HEK293 (cell line): ENCODE measurements at regions not wholly inside any gene's neighbourhood (a gene's known extent, or its start where the extent isn't known, plus 50 kb on each side); places are given as distances from the start of the nearest gene placed in this dataset.

ENCODE experiments used
- CTCF ChIA-PET: fragments of 350-600 bp; formaldehyde crosslinking; extraction: SDS; loops from one replicate; lab custom pipeline; 2021; ENCODE audit warnings: antibody characterized with exemption; lab: Yijun Ruan, JAX
- POLR2A ChIA-PET: fragments of 300-600 bp; formaldehyde crosslinking; extraction: SDS; loops from one replicate; lab custom pipeline; 2020; ENCODE audit warnings: antibody characterized with exemption, inconsistent platforms; lab: Yijun Ruan, JAX
- H3K27ac ChIP-seq: fragments of 200-500 bp; sonication (Bioruptor generic); 2 replicates; pipeline ENCODE4 v1.5.1; 2014; ENCODE audit warnings: low read depth, low read length, control low read depth, inconsistent platforms; ENCODE audit errors: extremely low read depth
- H3K36me3 ChIP-seq, 2 experiments: fragments of 200-500 bp in 1 of 2; sonication (Bioruptor generic) in 1 of 2; 1 replicate in 1 of 2; 2 replicates in 1 of 2; pipeline ENCODE4 v1.5.1; 2014 to 2017; ENCODE audit warnings: inconsistent platforms in 2 of 2, low read length in 2 of 2; ENCODE audit not compliant: control insufficient read depth in 2 of 2, insufficient read depth in 1 of 2
- H3K4me1 ChIP-seq: fragments of 200-500 bp; sonication (Bioruptor generic); 2 replicates; pipeline ENCODE4 v1.5.1; 2014; ENCODE audit warnings: mild to moderate bottlenecking, low read length, inconsistent platforms; ENCODE audit not compliant: control insufficient read depth, insufficient read depth
- H3K4me3 ChIP-seq: 2 replicates; pipeline ENCODE4 v1.5.1; 2011; ENCODE audit warnings: low read depth, mild to moderate bottlenecking, control low read depth, low read length, moderate library complexity
- H3K9me3 ChIP-seq: fragments of 200-500 bp; sonication (Bioruptor generic); 2 replicates; pipeline ENCODE4 v1.5.1; 2014; ENCODE audit warnings: low read depth, low read length, inconsistent platforms; ENCODE audit not compliant: control insufficient read depth, insufficient read depth
- BCL11A ChIP-seq: fragments of 450-650 bp; formaldehyde crosslinking; IDR thresholded peaks from 2 replicates; pipeline ENCODE4 v1.5.1; 2016; ENCODE audit warnings: low read depth, missing biosample characterization, missing genetic modification characterization
- GLI2 ChIP-seq: fragments of 450-650 bp; formaldehyde crosslinking; IDR thresholded peaks from 2 replicates; pipeline ENCODE4; 2017; ENCODE audit warnings: missing biosample characterization, missing genetic modification characterization, low read depth, borderline replicate concordance
- HOXD13 ChIP-seq: sonication (generic); formaldehyde crosslinking; IDR thresholded peaks from 2 replicates; pipeline ENCODE4 v1.8.0; 2022; ENCODE audit warnings: missing genetic modification reagents, borderline replicate concordance
- KLF16 ChIP-seq: fragments of 450-650 bp; formaldehyde crosslinking; IDR thresholded peaks from 2 replicates; pipeline ENCODE4 v1.5.1; 2017; ENCODE audit warnings: missing biosample characterization, missing genetic modification characterization
- MYNN ChIP-seq: fragments of 450-650 bp; formaldehyde crosslinking; IDR thresholded peaks from 2 replicates; pipeline ENCODE4 v1.5.1; 2016; ENCODE audit warnings: missing biosample characterization, missing genetic modification characterization, borderline replicate concordance
- OVOL3 ChIP-seq: fragments of 450-650 bp; formaldehyde crosslinking; IDR thresholded peaks from 2 replicates; pipeline ENCODE4 v1.5.1; 2016; ENCODE audit warnings: missing biosample characterization, missing genetic modification characterization
- SCRT1 ChIP-seq: fragments of 450-650 bp; formaldehyde crosslinking; IDR thresholded peaks from 2 replicates; pipeline ENCODE4 v1.5.1; 2016; ENCODE audit warnings: missing biosample characterization, missing genetic modification characterization, borderline replicate concordance
- SETDB1 ChIP-seq: IDR thresholded peaks from one replicate; pipeline ENCODE4 v1.6.1; 2017; ENCODE audit warnings: mild to moderate bottlenecking, low read length, moderate library complexity, mixed read lengths; ENCODE audit not compliant: insufficient read length
- ZFP37 ChIP-seq: fragments of 450-650 bp; formaldehyde crosslinking; IDR thresholded peaks from 2 replicates; pipeline ENCODE4 v1.5.1; 2016; ENCODE audit warnings: missing biosample characterization, missing genetic modification characterization
- ZFP41 ChIP-seq: fragments of 450-650 bp; formaldehyde crosslinking; IDR thresholded peaks from 2 replicates; pipeline ENCODE4 v1.5.1; 2016; ENCODE audit warnings: missing biosample characterization, missing genetic modification characterization, borderline replicate concordance
- ZNF426 ChIP-seq: fragments of 450-650 bp; formaldehyde crosslinking; IDR thresholded peaks from 2 replicates; pipeline ENCODE4 v1.5.1; 2017; ENCODE audit warnings: missing biosample characterization, missing genetic modification characterization, mild to moderate bottlenecking, inconsistent platforms, moderate library complexity
- ZNF48 ChIP-seq: fragments of 450-650 bp; formaldehyde crosslinking; IDR thresholded peaks from 2 replicates; pipeline ENCODE4 v1.5.1; 2016; ENCODE audit warnings: missing biosample characterization, missing genetic modification characterization
- ZNF558 ChIP-seq: fragments of 450-650 bp; formaldehyde crosslinking; IDR thresholded peaks from 2 replicates; pipeline ENCODE4 v1.5.1; 2016; ENCODE audit warnings: missing biosample characterization, missing genetic modification characterization
- ZNF623 ChIP-seq: fragments of 450-650 bp; formaldehyde crosslinking; IDR thresholded peaks from 2 replicates; pipeline ENCODE4 v1.5.1; 2016; ENCODE audit warnings: missing biosample characterization, missing genetic modification characterization
- ZNF677 ChIP-seq: fragments of 450-650 bp; IDR thresholded peaks from 2 replicates; pipeline ENCODE4 v1.5.0; 2018; ENCODE audit warnings: missing biosample characterization, mild to moderate bottlenecking, missing genetic modification characterization, moderate library complexity
- ZNF747 ChIP-seq: fragments of 450-650 bp; formaldehyde crosslinking; IDR thresholded peaks from 2 replicates; pipeline ENCODE4 v1.5.1; 2016; ENCODE audit warnings: missing biosample characterization, missing genetic modification characterization
- ZNF837 ChIP-seq: fragments of 450-650 bp; formaldehyde crosslinking; IDR thresholded peaks from 2 replicates; pipeline ENCODE4 v1.5.1; 2016; ENCODE audit warnings: missing biosample characterization, missing genetic modification characterization
- ZSCAN23 ChIP-seq: fragments of 450-650 bp; formaldehyde crosslinking; IDR thresholded peaks from 2 replicates; pipeline ENCODE4 v1.5.1; 2016; ENCODE audit warnings: missing biosample characterization, missing genetic modification characterization
- TF ChIP-seq, protein P1 (sequence below): fragments of 450-650 bp; formaldehyde crosslinking; IDR thresholded peaks from 2 replicates; pipeline ENCODE4 v1.5.1; 2016; ENCODE audit warnings: missing biosample characterization, missing genetic modification characterization
- TF ChIP-seq, protein P2 (sequence below): fragments of 450-650 bp; formaldehyde crosslinking; IDR thresholded peaks from 2 replicates; pipeline ENCODE4 v1.5.1; 2017; ENCODE audit warnings: missing biosample characterization, missing genetic modification characterization
- TF ChIP-seq, protein P3 (sequence below): fragments of 450-650 bp; formaldehyde crosslinking; IDR thresholded peaks from 2 replicates; pipeline ENCODE4 v1.5.1; 2016; ENCODE audit warnings: missing biosample characterization, missing genetic modification characterization, low read depth
- TF ChIP-seq, protein P4 (sequence below): fragments of 450-650 bp; formaldehyde crosslinking; IDR thresholded peaks from 2 replicates; pipeline ENCODE4 v1.5.1; 2016; ENCODE audit warnings: missing biosample characterization, missing genetic modification characterization
- TF ChIP-seq, protein P5 (sequence below): sonication (generic); formaldehyde crosslinking; IDR thresholded peaks from 2 replicates; pipeline ENCODE4 v1.8.1; 2022; ENCODE audit warnings: mild to moderate bottlenecking, moderate library complexity, missing genetic modification reagents
- TF ChIP-seq, protein P6 (sequence below): fragments of 450-650 bp; formaldehyde crosslinking; IDR thresholded peaks from 2 replicates; pipeline ENCODE4 v1.5.1; 2016; ENCODE audit warnings: missing biosample characterization, missing genetic modification characterization, borderline replicate concordance

DNA sequence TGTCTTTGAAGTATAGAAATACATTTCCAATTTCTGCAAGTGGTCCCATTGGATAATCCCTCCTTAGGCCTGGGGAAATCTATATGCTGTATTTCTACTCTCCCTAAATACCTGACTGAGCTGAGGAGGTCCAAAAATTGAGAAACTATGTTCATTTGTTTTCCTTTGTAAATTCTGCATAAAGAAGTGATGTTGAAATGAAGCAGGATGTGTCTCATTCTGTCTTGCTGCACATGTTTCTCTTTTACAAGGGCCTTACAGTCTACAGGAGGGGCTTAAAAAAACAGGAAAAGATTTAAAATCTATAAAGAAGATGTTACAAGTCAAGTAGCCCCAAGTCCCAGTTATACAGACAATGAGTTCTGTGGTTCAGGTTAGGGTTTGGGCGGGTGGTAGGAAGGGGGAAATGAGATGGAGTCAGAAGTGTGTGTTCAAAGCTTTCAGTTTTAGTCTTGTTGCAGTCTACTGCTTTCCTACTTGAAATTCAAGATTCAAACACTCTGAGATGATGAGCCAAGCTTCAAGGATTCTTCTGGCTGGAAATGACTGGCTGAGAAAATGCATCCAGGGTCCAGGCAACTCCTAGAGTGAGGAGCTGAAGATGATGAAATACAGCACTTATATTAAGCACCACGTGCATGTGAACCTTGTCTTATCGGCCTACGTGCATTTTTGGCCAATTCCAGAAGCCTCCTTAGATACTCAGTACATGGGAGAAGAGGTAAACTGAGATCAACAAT, 146.3 kb upstream of the CELF4 start:
- Histone ChIP-seq H3K27ac (no peak overlapping the region), H3K4me3 (no peak overlapping the region), H3K9me3 (no peaks in the 10 kb centered on the region), H3K4me1 (no peaks in the 10 kb centered on the region), H3K36me3 (no peaks in the 10 kb centered on the region)
- ChIA-PET CTCF (no interaction called here), POLR2A (no interaction called here)
- TF ChIP-seq, protein P1, sequence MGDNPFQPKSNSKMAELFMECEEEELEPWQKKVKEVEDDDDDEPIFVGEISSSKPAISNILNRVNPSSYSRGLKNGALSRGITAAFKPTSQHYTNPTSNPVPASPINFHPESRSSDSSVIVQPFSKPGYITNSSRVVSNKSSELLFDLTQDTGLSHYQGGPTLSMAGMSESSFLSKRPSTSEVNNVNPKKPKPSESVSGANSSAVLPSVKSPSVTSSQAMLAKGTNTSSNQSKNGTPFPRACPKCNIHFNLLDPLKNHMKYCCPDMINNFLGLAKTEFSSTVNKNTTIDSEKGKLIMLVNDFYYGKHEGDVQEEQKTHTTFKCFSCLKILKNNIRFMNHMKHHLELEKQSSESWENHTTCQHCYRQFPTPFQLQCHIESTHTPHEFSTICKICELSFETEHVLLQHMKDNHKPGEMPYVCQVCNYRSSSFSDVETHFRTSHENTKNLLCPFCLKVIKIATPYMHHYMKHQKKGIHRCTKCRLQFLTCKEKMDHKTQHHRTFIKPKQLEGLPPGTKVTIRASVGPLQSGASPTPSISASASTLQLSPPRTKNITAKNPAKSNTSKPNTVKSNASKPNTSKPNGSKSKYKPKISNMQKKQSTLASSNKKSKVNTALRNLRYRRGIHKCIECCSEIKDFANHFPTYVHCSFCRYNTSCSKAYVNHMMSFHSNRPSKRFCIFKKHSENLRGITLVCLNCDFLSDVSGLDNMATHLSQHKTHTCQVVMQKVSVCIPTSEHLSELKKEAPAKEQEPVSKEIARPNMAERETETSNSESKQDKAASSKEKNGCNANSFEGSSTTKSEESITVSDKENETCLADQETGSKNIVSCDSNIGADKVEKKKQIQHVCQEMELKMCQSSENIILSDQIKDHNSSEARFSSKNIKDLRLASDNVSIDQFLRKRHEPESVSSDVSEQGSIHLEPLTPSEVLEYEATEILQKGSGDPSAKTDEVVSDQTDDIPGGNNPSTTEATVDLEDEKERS (tag by site-specific recombination), result no peak
- no peak for TF ChIP-seq ZFP37 (tag by site-specific recombination)
- no peak for TF ChIP-seq ZFP41 (tag by site-specific recombination)
- no peak for TF ChIP-seq HOXD13 (CRISPR knock-in tag)
- no peak for TF ChIP-seq SETDB1
- TF ChIP-seq, protein P2, sequence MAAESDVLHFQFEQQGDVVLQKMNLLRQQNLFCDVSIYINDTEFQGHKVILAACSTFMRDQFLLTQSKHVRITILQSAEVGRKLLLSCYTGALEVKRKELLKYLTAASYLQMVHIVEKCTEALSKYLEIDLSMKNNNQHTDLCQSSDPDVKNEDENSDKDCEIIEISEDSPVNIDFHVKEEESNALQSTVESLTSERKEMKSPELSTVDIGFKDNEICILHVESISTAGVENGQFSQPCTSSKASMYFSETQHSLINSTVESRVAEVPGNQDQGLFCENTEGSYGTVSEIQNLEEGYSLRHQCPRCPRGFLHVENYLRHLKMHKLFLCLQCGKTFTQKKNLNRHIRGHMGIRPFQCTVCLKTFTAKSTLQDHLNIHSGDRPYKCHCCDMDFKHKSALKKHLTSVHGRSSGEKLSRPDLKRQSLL (tag by site-specific recombination), result no peak
- no peak for TF ChIP-seq ZNF623 (tag by site-specific recombination)
- TF ChIP-seq, protein P3, sequence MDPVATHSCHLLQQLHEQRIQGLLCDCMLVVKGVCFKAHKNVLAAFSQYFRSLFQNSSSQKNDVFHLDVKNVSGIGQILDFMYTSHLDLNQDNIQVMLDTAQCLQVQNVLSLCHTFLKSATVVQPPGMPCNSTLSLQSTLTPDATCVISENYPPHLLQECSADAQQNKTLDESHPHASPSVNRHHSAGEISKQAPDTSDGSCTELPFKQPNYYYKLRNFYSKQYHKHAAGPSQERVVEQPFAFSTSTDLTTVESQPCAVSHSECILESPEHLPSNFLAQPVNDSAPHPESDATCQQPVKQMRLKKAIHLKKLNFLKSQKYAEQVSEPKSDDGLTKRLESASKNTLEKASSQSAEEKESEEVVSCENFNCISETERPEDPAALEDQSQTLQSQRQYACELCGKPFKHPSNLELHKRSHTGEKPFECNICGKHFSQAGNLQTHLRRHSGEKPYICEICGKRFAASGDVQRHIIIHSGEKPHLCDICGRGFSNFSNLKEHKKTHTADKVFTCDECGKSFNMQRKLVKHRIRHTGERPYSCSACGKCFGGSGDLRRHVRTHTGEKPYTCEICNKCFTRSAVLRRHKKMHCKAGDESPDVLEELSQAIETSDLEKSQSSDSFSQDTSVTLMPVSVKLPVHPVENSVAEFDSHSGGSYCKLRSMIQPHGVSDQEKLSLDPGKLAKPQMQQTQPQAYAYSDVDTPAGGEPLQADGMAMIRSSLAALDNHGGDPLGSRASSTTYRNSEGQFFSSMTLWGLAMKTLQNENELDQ (tag by site-specific recombination), result no peak
- no peak for TF ChIP-seq OVOL3 (tag by site-specific recombination)
- TF ChIP-seq, protein P4, sequence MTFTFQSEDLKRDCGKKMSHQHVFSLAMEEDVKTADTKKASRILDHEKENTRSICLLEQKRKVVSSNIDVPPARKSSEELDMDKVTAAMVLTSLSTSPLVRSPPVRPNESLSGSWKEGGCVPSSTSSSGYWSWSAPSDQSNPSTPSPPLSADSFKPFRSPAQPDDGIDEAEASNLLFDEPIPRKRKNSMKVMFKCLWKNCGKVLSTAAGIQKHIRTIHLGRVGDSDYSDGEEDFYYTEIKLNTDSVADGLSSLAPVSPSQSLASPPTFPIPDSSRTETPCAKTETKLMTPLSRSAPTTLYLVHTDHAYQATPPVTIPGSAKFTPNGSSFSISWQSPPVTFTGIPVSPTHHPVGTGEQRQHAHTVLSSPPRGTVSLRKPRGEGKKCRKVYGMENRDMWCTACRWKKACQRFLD (tag by site-specific recombination), result no peak
- no peak for TF ChIP-seq ZNF837 (tag by site-specific recombination)
- no peak for TF ChIP-seq MYNN
- no peak for TF ChIP-seq ZNF558

DNA sequence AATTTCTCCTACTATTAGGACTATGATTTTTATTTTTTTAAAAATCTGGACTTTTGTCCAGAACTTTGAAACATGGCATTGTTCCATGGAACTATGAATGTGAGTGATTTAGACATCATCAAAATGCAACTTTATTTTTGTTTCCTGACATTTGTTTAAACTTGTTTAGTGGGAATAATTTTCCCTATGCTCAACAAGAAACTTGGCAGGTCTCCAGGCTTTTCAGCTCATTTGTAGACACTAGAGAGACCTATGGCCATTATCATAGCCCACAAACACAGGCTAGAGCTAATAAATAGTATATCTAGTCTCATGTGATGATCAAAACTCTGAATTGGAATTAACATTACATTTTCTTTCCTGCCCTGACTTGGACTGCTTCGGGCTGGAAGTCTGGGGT, 145.1 kb upstream of the CELF4 start:
- Histone ChIP-seq H3K27ac (no peak overlapping the region), H3K4me3 (no peak overlapping the region), H3K4me1 (no peaks in the 10 kb centered on the region), H3K9me3 (no peaks in the 10 kb centered on the region), H3K36me3 (no peaks in the 10 kb centered on the region)
- ChIA-PET POLR2A (no interaction called here), CTCF (interaction anchor here (0.7 kb wide), 1 partner anchor 99 kb away, joined by 3 read pairs; no protein-coding TSS in a partner anchor)
- TF ChIP-seq ZNF747 (tag by site-specific recombination) (no peak), ZNF426 (no peak), BCL11A (tag by site-specific recombination) (no peak), GLI2 (tag by site-specific recombination) (no peak), ZNF677 (tag by site-specific recombination) (no peak), SCRT1 (tag by site-specific recombination) (no peak), ZSCAN23 (tag by site-specific recombination) (no peak), ZNF48 (tag by site-specific recombination) (no peak), ZNF558 (no peak), KLF16 (tag by site-specific recombination) (no peak)
- TF ChIP-seq, protein P5, sequence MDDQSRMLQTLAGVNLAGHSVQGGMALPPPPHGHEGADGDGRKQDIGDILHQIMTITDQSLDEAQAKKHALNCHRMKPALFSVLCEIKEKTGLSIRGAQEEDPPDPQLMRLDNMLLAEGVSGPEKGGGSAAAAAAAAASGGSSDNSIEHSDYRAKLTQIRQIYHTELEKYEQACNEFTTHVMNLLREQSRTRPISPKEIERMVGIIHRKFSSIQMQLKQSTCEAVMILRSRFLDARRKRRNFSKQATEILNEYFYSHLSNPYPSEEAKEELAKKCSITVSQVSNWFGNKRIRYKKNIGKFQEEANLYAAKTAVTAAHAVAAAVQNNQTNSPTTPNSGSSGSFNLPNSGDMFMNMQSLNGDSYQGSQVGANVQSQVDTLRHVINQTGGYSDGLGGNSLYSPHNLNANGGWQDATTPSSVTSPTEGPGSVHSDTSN (CRISPR knock-in tag), result no peak
- TF ChIP-seq, protein P6, sequence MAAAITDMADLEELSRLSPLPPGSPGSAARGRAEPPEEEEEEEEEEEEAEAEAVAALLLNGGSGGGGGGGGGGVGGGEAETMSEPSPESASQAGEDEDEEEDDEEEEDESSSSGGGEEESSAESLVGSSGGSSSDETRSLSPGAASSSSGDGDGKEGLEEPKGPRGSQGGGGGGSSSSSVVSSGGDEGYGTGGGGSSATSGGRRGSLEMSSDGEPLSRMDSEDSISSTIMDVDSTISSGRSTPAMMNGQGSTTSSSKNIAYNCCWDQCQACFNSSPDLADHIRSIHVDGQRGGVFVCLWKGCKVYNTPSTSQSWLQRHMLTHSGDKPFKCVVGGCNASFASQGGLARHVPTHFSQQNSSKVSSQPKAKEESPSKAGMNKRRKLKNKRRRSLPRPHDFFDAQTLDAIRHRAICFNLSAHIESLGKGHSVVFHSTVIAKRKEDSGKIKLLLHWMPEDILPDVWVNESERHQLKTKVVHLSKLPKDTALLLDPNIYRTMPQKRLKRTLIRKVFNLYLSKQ (tag by site-specific recombination), result no peak
